HepG2 (cell line): ENCODE measurements at regions not wholly inside any gene's neighbourhood (a gene's known extent, or its start where the extent isn't known, plus 50 kb on each side); places are given as distances from the start of the nearest gene placed in this dataset.

Source experiments
- ATAC-seq: fragments of 200-7000 bp; cut with Tn5 transposase; 3 replicates; pipeline ENCODE4 v1.9.1; 2020; ENCODE audit warnings: mild to moderate bottlenecking, moderate library complexity
- BruUV-seq: library from RNA; stranded (reverse); fragments of 400-500 nt; replicated peaks from 2 replicates; lab custom pipeline; 2021; lab: Mats Ljungman, UMichigan
- CTCF ChIA-PET: fragments of 300-600 bp; formaldehyde crosslinking; extraction: SDS; loops from one replicate; lab custom pipeline; 2021; ENCODE audit warnings: low total read pairs, inconsistent platforms, low intra/inter-chr PET ratio; lab: Yijun Ruan, JAX
- POLR2A ChIA-PET: fragments of 350-600 bp; sonication (Branson Sonifier 250); formaldehyde crosslinking; loops from one replicate; lab custom pipeline; 2020; ENCODE audit warnings: antibody characterized with exemption, inconsistent platforms; lab: Yijun Ruan, JAX
- DNase-seq: peaks from one replicate; pipeline ENCODE4 v3.0.0-alpha.2; 2015; ENCODE audit warnings: low spot score
- FAIRE-seq: peaks from 3 replicates; lab custom pipeline; 2011; peaks lifted over from hg19 to GRCh38; lab: Jason Lieb, UNC
- H2AFZ ChIP-seq: one replicate; pipeline ENCODE4 v1.6.1; 2011; ENCODE audit warnings: low read length, inconsistent platforms
- H3K27ac ChIP-seq: fragments of 300-600 bp; 3 replicates; pipeline ENCODE4 v1.8.0; 2011; ENCODE audit warnings: mixed run types, mild to moderate bottlenecking, mixed read lengths, low read length, inconsistent platforms; ENCODE audit not compliant: insufficient read depth; ENCODE audit errors: extremely low read length
- H3K27me3 ChIP-seq, 2 experiments: fragments of 200-600 bp in 1 of 2; 2 replicates in 1 of 2; 3 replicates in 1 of 2; pipeline versions ENCODE4 v1.6.0 to v1.8.0; 2011; ENCODE audit warnings: low read length in 2 of 2, mild to moderate bottlenecking in 2 of 2, moderate library complexity in 2 of 2, inconsistent platforms in 1 of 2; ENCODE audit not compliant: insufficient read depth in 2 of 2, control insufficient read depth in 1 of 2
- H3K36me3 ChIP-seq, 2 experiments: fragments of 200-600 bp in 1 of 2; replicated peaks in 1 of 2; 2 replicates in 1 of 2; 3 replicates in 1 of 2; pipeline versions ENCODE4 v1.5.1 to v1.8.0; 2011; ENCODE audit warnings: low read length in 2 of 2, inconsistent platforms in 1 of 2; ENCODE audit not compliant: insufficient read depth in 2 of 2, control insufficient read depth in 1 of 2
- H3K4me1 ChIP-seq: 2 replicates; pipeline ENCODE4 v1.5.1; 2012; ENCODE audit warnings: low read length, inconsistent platforms; ENCODE audit not compliant: insufficient read depth
- H3K4me2 ChIP-seq: 2 replicates; pipeline ENCODE4 v1.6.0; 2011; ENCODE audit warnings: low read depth, low read length, inconsistent platforms
- H3K4me3 ChIP-seq, 3 experiments: fragments of 200-600 bp in 1 of 3; sonication (generic), shearing (Covaris generic) in 1 of 3; replicated peaks in 1 of 3; 2 replicates each; pipeline ENCODE4 v1.5.1; 2011 to 2016; ENCODE audit warnings: low read length in 3 of 3, inconsistent platforms in 2 of 3, low read depth in 2 of 3, mild to moderate bottlenecking in 2 of 3, control low read depth in 1 of 3, mixed read lengths in 1 of 3; ENCODE audit not compliant: insufficient read depth in 1 of 3
- H3K79me2 ChIP-seq: one replicate; pipeline ENCODE4 v1.6.1; 2011; ENCODE audit warnings: low read length, inconsistent platforms; ENCODE audit not compliant: insufficient read depth
- H3K9ac ChIP-seq: 2 replicates; pipeline ENCODE4 v1.6.0; 2011; ENCODE audit warnings: mild to moderate bottlenecking, low read depth, low read length, inconsistent platforms; ENCODE audit not compliant: insufficient read depth
- H3K9me3 ChIP-seq: 2 replicates; pipeline ENCODE4 v1.5.1; 2012; ENCODE audit warnings: mild to moderate bottlenecking, low read length
- H4K20me1 ChIP-seq: 2 replicates; pipeline ENCODE4 v1.6.0; 2011; ENCODE audit warnings: inconsistent platforms, mild to moderate bottlenecking, low read length, moderate library complexity; ENCODE audit not compliant: insufficient read depth
- GABPB1 ChIP-seq: IDR thresholded peaks from 2 replicates; pipeline ENCODE4 v1.6.1; 2016; ENCODE audit warnings: mild to moderate bottlenecking, missing genetic modification reagents, moderate library complexity, missing compliant biosample characterization
- KLF11 ChIP-seq: IDR thresholded peaks from 2 replicates; pipeline ENCODE4 v1.6.1; 2016; ENCODE audit warnings: missing compliant biosample characterization
- MYPOP ChIP-seq: sonication (generic); formaldehyde crosslinking; IDR thresholded peaks from 2 replicates; pipeline ENCODE4 v1.8.1; 2023; ENCODE audit warnings: mild to moderate bottlenecking, moderate library complexity, missing genetic modification reagents
- NBN ChIP-seq: fragments of 450-650 bp; conservative IDR thresholded peaks from 2 replicates; pipeline ENCODE4 v1.6.1; 2017
- NFATC3 ChIP-seq: sonication (generic); formaldehyde crosslinking; IDR thresholded peaks from 2 replicates; pipeline ENCODE4 v1.5.1; 2020; ENCODE audit warnings: mild to moderate bottlenecking, missing genetic modification reagents
- NRL ChIP-seq: sonication (generic); formaldehyde crosslinking; IDR thresholded peaks from 2 replicates; pipeline ENCODE4 v1.5.0; 2020; ENCODE audit warnings: missing genetic modification reagents, mild to moderate bottlenecking, moderate library complexity, borderline replicate concordance
- SIX4 ChIP-seq: sonication (generic); formaldehyde crosslinking; IDR thresholded peaks from 2 replicates; pipeline ENCODE4 v1.4.0; 2020; ENCODE audit warnings: missing genetic modification reagents
- SOX13 ChIP-seq, 3 experiments: fragments of 450-650 bp in 1 of 3; sonication (generic) in 1 of 3; formaldehyde crosslinking in 1 of 3; IDR thresholded peaks in 2 of 3; conservative IDR thresholded peaks in 1 of 3; 2 replicates each; pipeline versions ENCODE4 v1.5.0 to v1.6.1; 2016 to 2020; ENCODE audit warnings: antibody characterized with exemption in 1 of 3, mild to moderate bottlenecking in 1 of 3, missing compliant biosample characterization in 1 of 3, missing genetic modification reagents in 1 of 3, moderate library complexity in 1 of 3
- ZGPAT ChIP-seq: IDR thresholded peaks from 2 replicates; pipeline ENCODE4 v1.6.1; 2016; ENCODE audit warnings: mild to moderate bottlenecking
- ZMYM4 ChIP-seq: sonication (generic); formaldehyde crosslinking; IDR thresholded peaks from 2 replicates; pipeline ENCODE4 v1.8.1; 2023; ENCODE audit warnings: mild to moderate bottlenecking, missing genetic modification reagents
- ZNF234 ChIP-seq: sonication (generic); formaldehyde crosslinking; conservative IDR thresholded peaks from 2 replicates; pipeline ENCODE4 v1.5.1; 2020; ENCODE audit warnings: mild to moderate bottlenecking, missing genetic modification reagents
- ZNF3 ChIP-seq: IDR thresholded peaks from 2 replicates; pipeline ENCODE4 v1.7.0; 2017; ENCODE audit warnings: inconsistent platforms
- ZNF367 ChIP-seq: sonication (generic); formaldehyde crosslinking; IDR thresholded peaks from 2 replicates; pipeline ENCODE4 v1.4.0; 2020; ENCODE audit warnings: missing genetic modification reagents, borderline replicate concordance
- ZNF605 ChIP-seq: sonication (generic); formaldehyde crosslinking; IDR thresholded peaks from 2 replicates; pipeline ENCODE4 v1.8.0; 2022; ENCODE audit warnings: mild to moderate bottlenecking, missing genetic modification reagents
- ZNF616 ChIP-seq: sonication (generic); formaldehyde crosslinking; IDR thresholded peaks from 2 replicates; pipeline ENCODE4 v1.5.0; 2020; ENCODE audit warnings: low read depth, mild to moderate bottlenecking, missing genetic modification reagents
- ZNF713 ChIP-seq: sonication (generic); formaldehyde crosslinking; IDR thresholded peaks from 2 replicates; pipeline ENCODE4 v1.4.0; 2020; ENCODE audit warnings: mild to moderate bottlenecking, missing genetic modification reagents
- ZNF740 ChIP-seq: sonication (generic); formaldehyde crosslinking; IDR thresholded peaks from 2 replicates; pipeline ENCODE4 v1.4.0; 2020; ENCODE audit warnings: missing genetic modification reagents
- WGBS: methylation state at CpG from one replicate; pipeline ENCODE4 v1.1.6; 2017; ENCODE audit warnings: low lambda C conversion rate; 5-methylcytosine and 5-hydroxymethylcytosine counted together
- in situ Hi-C: cut with HindIII; loops from 2 replicates; pipeline ENCODE4 v1.10.0; 2017; ENCODE audit warnings: low pct_unique_long_range_greater_than_20kb; ENCODE audit not compliant: extremely low pct_ligation_motif_present
- intact Hi-C: fragments of 100-400 bp; cut with micrococcal nuclease; formaldehyde crosslinking; loops from one replicate; pipeline ENCODE4 v1.10.0; 2022; ENCODE audit not compliant: unreplicated experiment
- TF ChIP-seq, protein P1 (sequence below): sonication (generic); formaldehyde crosslinking; IDR thresholded peaks from 2 replicates; pipeline ENCODE4 v1.4.0; 2020; ENCODE audit warnings: missing genetic modification reagents, mild to moderate bottlenecking, borderline replicate concordance
- TF ChIP-seq, protein P2 (sequence below): sonication (generic); formaldehyde crosslinking; IDR thresholded peaks from 2 replicates; pipeline ENCODE4 v1.4.0; 2020; ENCODE audit warnings: missing genetic modification reagents; ENCODE audit errors: not compliant biosample characterization

DNA sequence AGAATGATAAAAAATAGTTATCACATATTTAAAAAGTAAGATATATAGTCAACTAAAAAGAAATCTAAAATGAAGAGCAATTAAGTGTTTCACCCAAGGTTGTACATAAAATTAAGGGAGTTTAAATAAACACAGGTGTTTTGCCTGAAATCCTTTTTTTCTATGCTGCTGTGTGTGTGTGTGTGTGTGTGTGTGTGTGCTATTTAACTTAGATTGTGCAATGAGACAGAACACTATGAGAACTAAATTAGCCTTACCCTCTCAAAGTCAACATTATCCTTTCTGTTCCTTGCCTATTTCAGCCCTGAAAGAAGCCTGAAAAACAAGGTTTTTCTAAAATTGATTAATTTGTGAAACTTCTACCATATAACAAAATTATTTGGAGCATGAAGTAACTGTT, 516.2 kb downstream of the ELAVL2 start (continued):
- TF ChIP-seq ZNF367 (CRISPR knock-in tag): no peak
- no peak for TF ChIP-seq GABPB1 (CRISPR knock-in tag)
- TF ChIP-seq NBN: no peak
- TF ChIP-seq SIX4 (CRISPR knock-in tag): no peak
- no peak for TF ChIP-seq SOX13 (IDR thresholded peaks at IDR 0.05)
- TF ChIP-seq SOX13 (CRISPR knock-in tag; conservative IDR thresholded peaks at IDR 0.05 in 1 of 2, IDR thresholded peaks at IDR 0.05 in 1 of 2): no peak
- TF ChIP-seq NRL: no peak
- TF ChIP-seq, protein P1, sequence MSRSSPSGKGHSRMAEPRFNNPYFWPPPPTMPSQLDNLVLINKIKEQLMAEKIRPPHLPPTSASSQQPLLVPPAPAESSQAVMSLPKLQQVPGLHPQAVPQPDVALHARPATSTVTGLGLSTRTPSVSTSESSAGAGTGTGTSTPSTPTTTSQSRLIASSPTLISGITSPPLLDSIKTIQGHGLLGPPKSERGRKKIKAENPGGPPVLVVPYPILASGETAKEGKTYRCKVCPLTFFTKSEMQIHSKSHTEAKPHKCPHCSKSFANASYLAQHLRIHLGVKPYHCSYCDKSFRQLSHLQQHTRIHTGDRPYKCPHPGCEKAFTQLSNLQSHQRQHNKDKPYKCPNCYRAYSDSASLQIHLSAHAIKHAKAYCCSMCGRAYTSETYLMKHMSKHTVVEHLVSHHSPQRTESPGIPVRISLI: no peak
- no peak for TF ChIP-seq ZNF605 (CRISPR knock-in tag)

DNA sequence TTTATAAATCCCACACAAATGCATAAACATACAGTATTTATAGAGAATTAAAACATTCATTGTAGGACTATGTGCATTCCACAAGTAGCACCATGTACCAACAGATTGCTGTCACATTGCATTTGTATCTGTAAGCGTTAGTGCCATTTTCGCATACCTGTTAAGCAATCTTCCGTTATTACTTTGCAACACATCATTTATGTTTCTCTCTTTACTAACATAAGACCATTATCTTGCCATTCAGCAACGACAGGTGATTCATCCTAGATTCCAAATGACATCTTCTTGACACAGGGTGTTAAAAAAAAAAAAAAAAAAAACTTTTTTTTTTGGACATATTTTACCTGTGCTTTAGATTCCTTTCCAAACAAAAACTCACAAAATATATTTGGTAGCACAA, 511.8 kb downstream of the ELAVL2 start:
- Histone ChIP-seq H2AFZ (no peak overlapping the region), H3K4me3 (no peak overlapping the region), H4K20me1 (no peaks in the 10 kb centered on the region), H3K9me3 (peaks cover 28% of the 10 kb centered on the region), H3K4me1 (no peaks in the 10 kb centered on the region), H3K36me3 (no peaks in the 10 kb centered on the region), H3K27me3 (no peaks in the 10 kb centered on the region), H3K9ac (no peak overlapping the region), H3K27ac (no peak overlapping the region), H3K79me2 (no peaks in the 10 kb centered on the region), H3K4me2 (no peak overlapping the region)
- DNase-seq (no peak), FAIRE-seq (no peak), ATAC-seq (no peak)
- ChIA-PET CTCF (no interaction called here), POLR2A (no interaction called here)
- intact Hi-C loops: no loop called here
- no TSS peak for BruUV-seq
- WGBS: 44% methylated on average over 4 of the region's 4 CpGs
- in situ Hi-C loops: no loop called here
- no peak for TF ChIP-seq ZNF234
- no peak for TF ChIP-seq ZNF740 (CRISPR knock-in tag)
- no peak for TF ChIP-seq ZNF713 (CRISPR knock-in tag)
- TF ChIP-seq MYPOP (CRISPR knock-in tag): no peak
- TF ChIP-seq, protein P2, sequence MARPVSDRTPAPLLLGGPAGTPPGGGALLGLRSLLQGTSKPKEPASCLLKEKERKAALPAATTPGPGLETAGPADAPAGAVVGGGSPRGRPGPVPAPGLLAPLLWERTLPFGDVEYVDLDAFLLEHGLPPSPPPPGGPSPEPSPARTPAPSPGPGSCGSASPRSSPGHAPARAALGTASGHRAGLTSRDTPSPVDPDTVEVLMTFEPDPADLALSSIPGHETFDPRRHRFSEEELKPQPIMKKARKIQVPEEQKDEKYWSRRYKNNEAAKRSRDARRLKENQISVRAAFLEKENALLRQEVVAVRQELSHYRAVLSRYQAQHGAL (CRISPR knock-in tag): no peak
- no peak for TF ChIP-seq ZNF616 (CRISPR knock-in tag)
- no peak for TF ChIP-seq ZNF3 (CRISPR knock-in tag)
- TF ChIP-seq KLF11 (CRISPR knock-in tag): no peak
- TF ChIP-seq NFATC3: no peak
- no peak for TF ChIP-seq ZGPAT (CRISPR knock-in tag)
- no peak for TF ChIP-seq ZMYM4 (CRISPR knock-in tag)
